H9 (cell line): ENCODE measurements at regions not wholly inside any gene's neighbourhood (a gene's known extent, or its start where the extent isn't known, plus 50 kb on each side); places are given as distances from the start of the nearest gene placed in this dataset.

Experiments used
- DNase-seq: peaks from one replicate; pipeline ENCODE4 v3.0.0-alpha.2; 2017
- H2AFZ ChIP-seq: one replicate; pipeline ENCODE4 v1.6.1; 2013; ENCODE audit warnings: mild to moderate bottlenecking, low read length, control low read depth, moderate library complexity
- H2AK5ac ChIP-seq: 2 replicates; pipeline ENCODE4 v1.6.1; 2013; ENCODE audit warnings: low read length, control low read depth, mixed read lengths; ENCODE audit not compliant: insufficient read length
- H2BK120ac ChIP-seq: one replicate; pipeline ENCODE4 v1.6.1; 2013; ENCODE audit warnings: low read depth, mild to moderate bottlenecking, low read length, control low read depth, inconsistent platforms; ENCODE audit not compliant: poor library complexity, severe bottlenecking
- H2BK12ac ChIP-seq: 2 replicates; pipeline ENCODE4 v1.6.1; 2013; ENCODE audit warnings: low read length, control low read depth, mixed read lengths, low read depth; ENCODE audit not compliant: insufficient read length
- H2BK15ac ChIP-seq: 2 replicates; pipeline ENCODE4 v1.6.1; 2013; ENCODE audit warnings: low read depth, low read length, control low read depth
- H2BK20ac ChIP-seq: one replicate; pipeline ENCODE4 v1.6.1; 2013; ENCODE audit warnings: low read depth, mild to moderate bottlenecking, low read length, control low read depth, inconsistent platforms; ENCODE audit not compliant: poor library complexity, severe bottlenecking
- H2BK5ac ChIP-seq: 2 replicates; pipeline ENCODE4 v1.6.1; 2013; ENCODE audit warnings: low read length, control low read depth, mixed read lengths; ENCODE audit not compliant: insufficient read length
- H3K14ac ChIP-seq: 2 replicates; pipeline ENCODE4 v1.6.1; 2013; ENCODE audit warnings: low read length, control low read depth; ENCODE audit not compliant: insufficient read depth
- H3K18ac ChIP-seq: 2 replicates; pipeline ENCODE4 v1.6.1; 2013; ENCODE audit warnings: low read depth, mild to moderate bottlenecking, mixed read lengths, low read length, control low read depth; ENCODE audit not compliant: insufficient read length
- H3K23ac ChIP-seq: 2 replicates; pipeline ENCODE4 v1.6.1; 2013; ENCODE audit warnings: low read length, control low read depth, mixed read lengths, low read depth; ENCODE audit not compliant: insufficient read length
- H3K23me2 ChIP-seq: 2 replicates; pipeline ENCODE4 v1.6.1; 2013; ENCODE audit warnings: low read depth, mild to moderate bottlenecking, mixed read lengths, low read length, control low read depth; ENCODE audit not compliant: insufficient read length, poor library complexity, severe bottlenecking
- H3K27ac ChIP-seq: 2 replicates; pipeline ENCODE4 v1.5.1; 2013; ENCODE audit warnings: low read length, control low read depth, mixed read lengths, low read depth; ENCODE audit not compliant: insufficient read length
- H3K27me3 ChIP-seq: 2 replicates; pipeline ENCODE4 v1.6.1; 2013; ENCODE audit warnings: low read length, control low read depth, inconsistent platforms; ENCODE audit not compliant: insufficient read depth
- H3K4ac ChIP-seq: 2 replicates; pipeline ENCODE4 v1.6.1; 2013; ENCODE audit warnings: low read depth, mild to moderate bottlenecking, control low read depth, inconsistent platforms, low read length, moderate library complexity
- H3K4me1 ChIP-seq: 2 replicates; pipeline ENCODE4 v1.6.1; 2013; ENCODE audit warnings: low read length, control low read depth, inconsistent platforms; ENCODE audit not compliant: insufficient read depth
- H3K4me2 ChIP-seq: 2 replicates; pipeline ENCODE4 v1.6.1; 2013; ENCODE audit warnings: low read length, control low read depth, mixed read lengths; ENCODE audit not compliant: insufficient read length, insufficient read depth
- H3K56ac ChIP-seq: 2 replicates; pipeline ENCODE4 v1.6.1; 2013; ENCODE audit warnings: low read depth, mild to moderate bottlenecking, mixed read lengths, low read length, control low read depth; ENCODE audit not compliant: insufficient read length
- H3K79me1 ChIP-seq: 2 replicates; pipeline ENCODE4 v1.6.1; 2013; ENCODE audit warnings: low read depth, mild to moderate bottlenecking, moderate library complexity, low read length, control low read depth, inconsistent platforms; ENCODE audit not compliant: insufficient read depth, poor library complexity, severe bottlenecking
- H3K79me2 ChIP-seq: 2 replicates; pipeline ENCODE4 v1.6.1; 2013; ENCODE audit warnings: low read length, control low read depth, inconsistent platforms; ENCODE audit not compliant: insufficient read depth
- H3K9ac ChIP-seq: 2 replicates; pipeline ENCODE4 v1.6.1; 2013; ENCODE audit warnings: low read length, control low read depth, mixed read lengths; ENCODE audit not compliant: insufficient read length; ENCODE audit errors: extremely low read depth
- H3K9me3 ChIP-seq: one replicate; pipeline ENCODE4 v1.6.1; 2013; ENCODE audit warnings: low read depth, low read length, inconsistent platforms; ENCODE audit not compliant: control insufficient read depth
- H3T11ph ChIP-seq: one replicate; pipeline ENCODE4 v1.6.1; 2013; ENCODE audit warnings: mild to moderate bottlenecking, low read length, control low read depth, inconsistent platforms
- H4K20me1 ChIP-seq: one replicate; pipeline ENCODE4 v1.6.1; 2013; ENCODE audit not compliant: control insufficient read depth, insufficient read length, insufficient read depth
- H4K5ac ChIP-seq: 2 replicates; pipeline ENCODE4 v1.6.1; 2013; ENCODE audit warnings: low read depth, mild to moderate bottlenecking, mixed read lengths, low read length, control low read depth; ENCODE audit not compliant: insufficient read length
- H4K8ac ChIP-seq: replicated peaks from 2 replicates; pipeline ENCODE4 v1.6.1; 2013; ENCODE audit warnings: low read length, control low read depth, mixed read lengths, low read depth; ENCODE audit not compliant: insufficient read length
- H4K91ac ChIP-seq: 2 replicates; pipeline ENCODE4 v1.6.1; 2013; ENCODE audit warnings: low read depth, mild to moderate bottlenecking, moderate library complexity, mixed read lengths, low read length, control low read depth; ENCODE audit not compliant: insufficient read length
- H3K27ac Mint-ChIP-seq, 3 experiments: 2 replicates in 2 of 3; 3 replicates in 1 of 3; pipeline ENCODE4 v1.8.0; 2020 to 2021; ENCODE audit warnings: mixed read lengths in 3 of 3, mild to moderate bottlenecking in 1 of 3, moderate library complexity in 1 of 3
- H3K27me3 Mint-ChIP-seq: 2 replicates; pipeline ENCODE4 v1.8.0; 2021; ENCODE audit warnings: low read depth, mild to moderate bottlenecking, moderate library complexity, mixed read lengths
- H3K36me3 Mint-ChIP-seq, 3 experiments: 2 replicates in 2 of 3; 3 replicates in 1 of 3; pipeline ENCODE4 v1.8.0; 2020 to 2021; ENCODE audit warnings: low read depth in 3 of 3, mixed read lengths in 3 of 3; ENCODE audit not compliant: insufficient read depth in 1 of 3
- H3K4me1 Mint-ChIP-seq, 2 experiments: 2 replicates each; pipeline ENCODE4 v1.8.0; 2020; ENCODE audit warnings: mixed read lengths in 2 of 2
- H3K4me3 Mint-ChIP-seq, 2 experiments: 2 replicates in 1 of 2; 3 replicates in 1 of 2; pipeline ENCODE4 v1.8.0; 2020 to 2021; ENCODE audit warnings: mild to moderate bottlenecking in 2 of 2, mixed read lengths in 2 of 2, moderate library complexity in 1 of 2
- H3K9me3 Mint-ChIP-seq, 2 experiments: 2 replicates in 1 of 2; 3 replicates in 1 of 2; pipeline ENCODE4 v1.8.0; 2020; ENCODE audit warnings: mild to moderate bottlenecking in 2 of 2, mixed read lengths in 2 of 2, moderate library complexity in 1 of 2
- WGBS: extraction: QIAGEN DNeasy Blood & Tissue Kit; methylation state at CpG from one replicate; pipeline ENCODE4 v1.1.7; 2013; ENCODE audit warnings: missing lambda C conversion rate, low lambda C conversion rate, mixed read lengths; ENCODE audit not compliant: insufficient read length; ENCODE audit errors: extremely low coverage; 5-methylcytosine and 5-hydroxymethylcytosine counted together
- TF ChIP-seq, protein P1 (sequence below): fragments of 200-600 bp; sonication (generic); conservative IDR thresholded peaks from 3 replicates; pipeline ENCODE4 v1.8.0; 2021; ENCODE audit warnings: antibody characterized with exemption, mild to moderate bottlenecking

DNA sequence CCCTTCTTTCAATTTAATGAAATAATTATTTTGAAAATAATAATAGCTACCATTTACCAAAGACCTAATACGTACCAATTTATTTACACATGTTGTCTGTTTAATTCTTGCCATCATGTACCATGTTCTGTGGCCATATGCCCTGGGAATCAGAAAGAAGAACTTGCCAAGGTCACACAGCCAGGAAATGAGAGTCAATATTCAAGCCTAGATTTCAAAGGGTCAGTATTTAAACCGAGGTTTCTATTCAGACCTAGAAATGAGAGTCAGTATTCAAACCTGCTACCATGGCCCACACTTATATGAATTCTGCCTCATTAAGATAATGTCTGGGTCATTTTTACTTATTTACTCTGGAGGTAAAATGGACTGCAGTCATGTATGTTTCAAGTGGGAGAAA lies 103.6 kb upstream of the TBL1XR1 start:
- H2BK120ac ChIP-seq: no peak overlapping the region
- WGBS: no CpG with 5 or more reads among the region's 2 CpGs
- H3K4me3 Mint-ChIP-seq: no peak overlapping the region
- H2AFZ ChIP-seq: no peak overlapping the region
- no peak for DNase-seq
- no peak overlapping the region for H3T11ph ChIP-seq
- no peak overlapping the region for H2BK20ac ChIP-seq
- no peak overlapping the region for H2BK12ac ChIP-seq
- H3K4me1 ChIP-seq: no peaks in the 10 kb centered on the region
- H3K9ac ChIP-seq: no peak overlapping the region
- no peak overlapping the region for H3K56ac ChIP-seq
- no peak overlapping the region for H4K8ac ChIP-seq
- no peak overlapping the region for H3K14ac ChIP-seq
- no peaks in the 10 kb centered on the region for H3K36me3 Mint-ChIP-seq
- H3K27ac ChIP-seq: no peak overlapping the region
- H3K23ac ChIP-seq: no peak overlapping the region
- no peaks in the 10 kb centered on the region for H3K79me1 ChIP-seq
- H2BK5ac ChIP-seq: no peak overlapping the region
- H3K27ac Mint-ChIP-seq: no peak overlapping the region
- H3K4me1 Mint-ChIP-seq: no peaks in the 10 kb centered on the region
- H3K23me2 ChIP-seq: no peaks in the 10 kb centered on the region
- H3K27me3 ChIP-seq: no peaks in the 10 kb centered on the region
- no peak overlapping the region for H3K4ac ChIP-seq
- H4K20me1 ChIP-seq: no peaks in the 10 kb centered on the region
- no peak overlapping the region for H3K4me2 ChIP-seq
- no peaks in the 10 kb centered on the region for H3K9me3 ChIP-seq
- no peak overlapping the region for H4K91ac ChIP-seq
- H3K9me3 Mint-ChIP-seq: no peaks in the 10 kb centered on the region
- TF ChIP-seq, protein P1, sequence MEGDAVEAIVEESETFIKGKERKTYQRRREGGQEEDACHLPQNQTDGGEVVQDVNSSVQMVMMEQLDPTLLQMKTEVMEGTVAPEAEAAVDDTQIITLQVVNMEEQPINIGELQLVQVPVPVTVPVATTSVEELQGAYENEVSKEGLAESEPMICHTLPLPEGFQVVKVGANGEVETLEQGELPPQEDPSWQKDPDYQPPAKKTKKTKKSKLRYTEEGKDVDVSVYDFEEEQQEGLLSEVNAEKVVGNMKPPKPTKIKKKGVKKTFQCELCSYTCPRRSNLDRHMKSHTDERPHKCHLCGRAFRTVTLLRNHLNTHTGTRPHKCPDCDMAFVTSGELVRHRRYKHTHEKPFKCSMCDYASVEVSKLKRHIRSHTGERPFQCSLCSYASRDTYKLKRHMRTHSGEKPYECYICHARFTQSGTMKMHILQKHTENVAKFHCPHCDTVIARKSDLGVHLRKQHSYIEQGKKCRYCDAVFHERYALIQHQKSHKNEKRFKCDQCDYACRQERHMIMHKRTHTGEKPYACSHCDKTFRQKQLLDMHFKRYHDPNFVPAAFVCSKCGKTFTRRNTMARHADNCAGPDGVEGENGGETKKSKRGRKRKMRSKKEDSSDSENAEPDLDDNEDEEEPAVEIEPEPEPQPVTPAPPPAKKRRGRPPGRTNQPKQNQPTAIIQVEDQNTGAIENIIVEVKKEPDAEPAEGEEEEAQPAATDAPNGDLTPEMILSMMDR: no peak
- H3K79me2 ChIP-seq: no peaks in the 10 kb centered on the region
- H4K5ac ChIP-seq: no peak overlapping the region
- H2BK15ac ChIP-seq: no peak overlapping the region
- no peak overlapping the region for H2AK5ac ChIP-seq
- H3K27me3 Mint-ChIP-seq: no peaks in the 10 kb centered on the region
- H3K18ac ChIP-seq: no peak overlapping the region
